Neural cell (in vitro differentiated cells): ENCODE measurements at regions not wholly inside any gene's neighbourhood (a gene's known extent, or its start where the extent isn't known, plus 50 kb on each side); places are given as distances from the start of the nearest gene placed in this dataset.

Experiments used
- H2AFZ ChIP-seq: fragments of 200-600, 300-800 bp; sonication (generic), shearing (Covaris generic); 2 replicates; pipeline ENCODE4 v1.6.0; 2014; ENCODE audit warnings: low read depth, mild to moderate bottlenecking, antibody characterized with exemption, low read length, moderate library complexity
- H3F3A ChIP-seq: fragments of 200-600 bp; shearing (Covaris generic); 2 replicates; pipeline ENCODE4 v1.6.1; 2016; ENCODE audit warnings: mild to moderate bottlenecking, moderate library complexity, mixed read lengths, antibody characterized with exemption, low read length; ENCODE audit not compliant: insufficient read depth, poor library complexity, severe bottlenecking
- H3K27ac ChIP-seq: fragments of 200-600, 300-800 bp; sonication (generic), shearing (Covaris generic); 2 replicates; pipeline ENCODE4 v1.5.1; 2014; ENCODE audit warnings: mild to moderate bottlenecking, low read length, moderate library complexity
- H3K27me3 ChIP-seq: fragments of 300-800, 200-600 bp; sonication (generic), shearing (Covaris generic); 2 replicates; pipeline ENCODE4 v1.6.0; 2014; ENCODE audit warnings: mild to moderate bottlenecking, low read depth, low read length, moderate library complexity; ENCODE audit not compliant: insufficient read depth
- H3K36me3 ChIP-seq: fragments of 300-800, 200-600 bp; sonication (generic), shearing (Covaris generic); 2 replicates; pipeline ENCODE4 v1.5.1; 2014; ENCODE audit warnings: mild to moderate bottlenecking, antibody characterized with exemption, low read length, moderate library complexity; ENCODE audit not compliant: insufficient read depth
- H3K4me2 ChIP-seq: fragments of 300-800, 200-600 bp; sonication (generic), shearing (Covaris generic); 2 replicates; pipeline ENCODE4 v1.6.0; 2014; ENCODE audit warnings: mild to moderate bottlenecking, low read length
- H3K4me3 ChIP-seq: fragments of 300-800, 200-600 bp; sonication (generic), shearing (Covaris generic); 2 replicates; pipeline ENCODE4 v1.5.1; 2014; ENCODE audit warnings: mild to moderate bottlenecking, low read length, moderate library complexity
- H3K79me2 ChIP-seq: fragments of 200-600 bp; shearing (Covaris generic); replicated peaks from 2 replicates; pipeline ENCODE4 v1.6.0; 2014; ENCODE audit warnings: mild to moderate bottlenecking, low read length, moderate library complexity; ENCODE audit not compliant: insufficient read depth
- H3K9ac ChIP-seq: fragments of 300-800, 200-600 bp; sonication (generic), shearing (Covaris generic); 2 replicates; pipeline ENCODE4 v1.6.1; 2016; ENCODE audit warnings: mild to moderate bottlenecking, low read length, mixed read lengths
- H3K9me2 ChIP-seq: fragments of 200-600 bp; shearing (Covaris generic); 2 replicates; pipeline ENCODE4 v1.6.1; 2016; ENCODE audit warnings: mild to moderate bottlenecking, low read length, mixed read lengths; ENCODE audit not compliant: insufficient read depth
- H3K9me3 ChIP-seq: fragments of 200-600, 300-800 bp; sonication (generic), shearing (Covaris generic); 2 replicates; pipeline ENCODE4 v1.6.1; 2016; ENCODE audit warnings: mild to moderate bottlenecking, mixed run types, low read length, moderate library complexity, mixed read lengths
- H4K20me1 ChIP-seq: fragments of 200-600 bp; shearing (Covaris generic); 2 replicates; pipeline ENCODE4 v1.6.1; 2016; ENCODE audit warnings: mild to moderate bottlenecking, mixed run types; ENCODE audit not compliant: insufficient read depth
- CTCF ChIP-seq: fragments of 450-650 bp; IDR thresholded peaks from 2 replicates; pipeline ENCODE4 v1.5.1; 2014; ENCODE audit warnings: antibody characterized with exemption, mild to moderate bottlenecking, moderate library complexity; ENCODE audit not compliant: poor library complexity, severe bottlenecking
- EP300 ChIP-seq: fragments of 450-650 bp; conservative IDR thresholded peaks from 2 replicates; pipeline ENCODE4 v1.6.1; 2014; ENCODE audit warnings: antibody characterized with exemption, mild to moderate bottlenecking, moderate library complexity; ENCODE audit not compliant: poor library complexity, severe bottlenecking
- EZH2 ChIP-seq: fragments of 200-600, 300-800 bp; shearing (Covaris generic), sonication (generic); IDR thresholded peaks from 2 replicates; pipeline ENCODE4 v1.6.1; 2014; ENCODE audit warnings: antibody characterized with exemption, low read length, borderline replicate concordance, mild to moderate bottlenecking; ENCODE audit not compliant: insufficient read depth, poor library complexity, severe bottlenecking
- MXI1 ChIP-seq: fragments of 450-650 bp; conservative IDR thresholded peaks from 2 replicates; pipeline ENCODE4 v1.6.1; 2014; ENCODE audit warnings: antibody characterized with exemption, mild to moderate bottlenecking; ENCODE audit not compliant: poor library complexity, severe bottlenecking
- RAD21 ChIP-seq: fragments of 450-650 bp; conservative IDR thresholded peaks from 2 replicates; pipeline ENCODE4 v1.6.1; 2014; ENCODE audit warnings: antibody characterized with exemption, mild to moderate bottlenecking, moderate library complexity
- TAF1 ChIP-seq: IDR thresholded peaks from 2 replicates; pipeline ENCODE4 v1.6.1; 2012; ENCODE audit warnings: low read depth
- TF ChIP-seq, protein P1 (sequence below): IDR thresholded peaks from 2 replicates; pipeline ENCODE4 v1.6.1; 2012; ENCODE audit warnings: borderline replicate concordance

- Histone ChIP-seq H3K27me3 (no peaks in the 10 kb centered on the region), H3K4me3 (no peak overlapping the region)
Observed at GRCh38 chr5:53323511-53323910, 156.9 kb upstream of the FST start.

DNA sequence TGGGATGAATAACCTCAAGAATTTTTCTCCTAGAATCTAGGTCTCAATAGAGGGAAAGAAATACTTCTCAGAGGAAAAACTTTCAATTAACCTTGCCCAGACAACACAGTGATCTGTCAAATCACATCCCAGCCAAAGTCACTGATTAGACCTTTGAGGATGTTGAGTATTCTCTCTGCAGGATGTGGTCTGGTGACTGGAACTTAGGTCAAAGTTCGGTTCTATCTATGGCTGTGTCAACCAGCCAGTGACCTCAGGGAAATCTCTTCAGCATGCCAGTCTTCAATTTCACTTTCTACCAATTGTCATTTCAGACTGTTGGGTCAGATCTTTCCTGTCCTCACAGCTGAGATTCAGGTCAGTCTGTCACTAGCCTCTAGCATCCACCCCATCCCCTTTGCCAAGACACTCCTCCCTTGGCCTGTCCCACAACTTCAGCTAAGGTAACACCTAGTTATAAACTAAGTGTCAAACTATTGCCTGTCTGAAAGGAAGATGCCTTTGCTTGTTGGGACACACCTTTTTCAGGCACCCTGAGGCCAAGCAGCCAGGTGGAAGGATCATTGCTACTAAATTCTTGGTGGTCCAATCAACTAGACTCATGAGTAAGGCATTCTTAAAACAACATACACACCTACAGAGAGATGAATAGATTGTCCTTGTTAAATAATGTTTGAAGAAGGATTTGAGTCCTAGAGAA lies 156.3 kb upstream of the FST start:
- Histone ChIP-seq H3K9me3 (no peaks in the 10 kb centered on the region), H3K36me3 (no peaks in the 10 kb centered on the region), H2AFZ (no peak overlapping the region), H3F3A (no peaks in the 10 kb centered on the region), H3K79me2 (no peaks in the 10 kb centered on the region), H3K4me3 (no peak overlapping the region), H3K9ac (no peak overlapping the region), H4K20me1 (no peaks in the 10 kb centered on the region), H3K27me3 (no peaks in the 10 kb centered on the region), H3K9me2 (no peaks in the 10 kb centered on the region), H3K27ac (no peak overlapping the region), H3K4me2 (no peak overlapping the region)
- TF ChIP-seq RAD21 (no peak), MXI1 (no peak)

More at GRCh38 chr5:53323511-53323910, 156.9 kb upstream of the FST start:
- H3K9me3 ChIP-seq, result no peaks in the 10 kb centered on the region
- no peaks in the 10 kb centered on the region for H3F3A ChIP-seq
- H3K4me2 ChIP-seq, result no peak overlapping the region
- no peaks in the 10 kb centered on the region for H3K9me2 ChIP-seq
- TF ChIP-seq RAD21, result no peak
- no peak for TF ChIP-seq EP300
- no peak for TF ChIP-seq CTCF
- TF ChIP-seq, protein P1, sequence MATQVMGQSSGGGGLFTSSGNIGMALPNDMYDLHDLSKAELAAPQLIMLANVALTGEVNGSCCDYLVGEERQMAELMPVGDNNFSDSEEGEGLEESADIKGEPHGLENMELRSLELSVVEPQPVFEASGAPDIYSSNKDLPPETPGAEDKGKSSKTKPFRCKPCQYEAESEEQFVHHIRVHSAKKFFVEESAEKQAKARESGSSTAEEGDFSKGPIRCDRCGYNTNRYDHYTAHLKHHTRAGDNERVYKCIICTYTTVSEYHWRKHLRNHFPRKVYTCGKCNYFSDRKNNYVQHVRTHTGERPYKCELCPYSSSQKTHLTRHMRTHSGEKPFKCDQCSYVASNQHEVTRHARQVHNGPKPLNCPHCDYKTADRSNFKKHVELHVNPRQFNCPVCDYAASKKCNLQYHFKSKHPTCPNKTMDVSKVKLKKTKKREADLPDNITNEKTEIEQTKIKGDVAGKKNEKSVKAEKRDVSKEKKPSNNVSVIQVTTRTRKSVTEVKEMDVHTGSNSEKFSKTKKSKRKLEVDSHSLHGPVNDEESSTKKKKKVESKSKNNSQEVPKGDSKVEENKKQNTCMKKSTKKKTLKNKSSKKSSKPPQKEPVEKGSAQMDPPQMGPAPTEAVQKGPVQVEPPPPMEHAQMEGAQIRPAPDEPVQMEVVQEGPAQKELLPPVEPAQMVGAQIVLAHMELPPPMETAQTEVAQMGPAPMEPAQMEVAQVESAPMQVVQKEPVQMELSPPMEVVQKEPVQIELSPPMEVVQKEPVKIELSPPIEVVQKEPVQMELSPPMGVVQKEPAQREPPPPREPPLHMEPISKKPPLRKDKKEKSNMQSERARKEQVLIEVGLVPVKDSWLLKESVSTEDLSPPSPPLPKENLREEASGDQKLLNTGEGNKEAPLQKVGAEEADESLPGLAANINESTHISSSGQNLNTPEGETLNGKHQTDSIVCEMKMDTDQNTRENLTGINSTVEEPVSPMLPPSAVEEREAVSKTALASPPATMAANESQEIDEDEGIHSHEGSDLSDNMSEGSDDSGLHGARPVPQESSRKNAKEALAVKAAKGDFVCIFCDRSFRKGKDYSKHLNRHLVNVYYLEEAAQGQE, result no peak
- TF ChIP-seq EZH2, result no peak
- TF ChIP-seq TAF1, result no peak
- no peaks in the 10 kb centered on the region for H3K79me2 ChIP-seq
- no peak overlapping the region for H3K9ac ChIP-seq
- H2AFZ ChIP-seq, result no peak overlapping the region
- H3K36me3 ChIP-seq, result no peaks in the 10 kb centered on the region
- H3K27ac ChIP-seq, result no peak overlapping the region
- H4K20me1 ChIP-seq, result no peaks in the 10 kb centered on the region
